T47D (cell line): ENCODE measurements at regions not wholly inside any gene's neighbourhood (a gene's known extent, or its start where the extent isn't known, plus 50 kb on each side); places are given as distances from the start of the nearest gene placed in this dataset.

Experiments used
- DNase-seq, 2 experiments: peaks; one replicate each; pipeline versions ENCODE4 v3.0.0 to v3.0.0-alpha.2; 2011 to 2012; ENCODE audit warnings: low read depth in 1 of 2, low spot score in 1 of 2
- JUND ChIP-seq: IDR thresholded peaks from 2 replicates; pipeline ENCODE4 v1.6.1; 2012; ENCODE audit warnings: low read depth
- in situ Hi-C: cut with HindIII; loops from 2 replicates; pipeline ENCODE4 v1.10.0; 2016; ENCODE audit warnings: low sequenced_read_pairs, low pct_unique_long_range_greater_than_20kb

- no peak for DNase-seq
- in situ Hi-C loops, result no loop called here
Measured at GRCh38 chr4:123606946-123607542, 210.4 kb downstream of the SPRY1 start.

GRCh38 chr4:123609829-123610228, 213.2 kb downstream of the SPRY1 start:
- in situ Hi-C loops, result no loop called here
- DNase-seq, result no peak
- TF ChIP-seq JUND, result no peak

More at GRCh38 chr4:123606946-123607542, 210.4 kb downstream of the SPRY1 start:
- TF ChIP-seq JUND, result no peak

- TF ChIP-seq JUND, result no peak
- no peak for DNase-seq
- in situ Hi-C loops, result no loop called here
Measured at GRCh38 chr4:123613586-123614344, 217.2 kb downstream of the SPRY1 start.

- DNase-seq, result no peak
- no peak for TF ChIP-seq JUND
- in situ Hi-C loops, result no loop called here
Measured at GRCh38 chr4:123615901-123616300, 219.3 kb downstream of the SPRY1 start.

GRCh38 chr4:123616951-123617461, 220.4 kb downstream of the SPRY1 start:
- in situ Hi-C loops, result no loop called here
- DNase-seq, result no peak

GRCh38 chr4:123617791-123618190, 221.2 kb downstream of the SPRY1 start:
- in situ Hi-C loops, result no loop called here
- TF ChIP-seq JUND, result no peak
- no peak for DNase-seq

More at GRCh38 chr4:123616951-123617461, 220.4 kb downstream of the SPRY1 start:
- no peak for TF ChIP-seq JUND

- in situ Hi-C loops, result no loop called here
- TF ChIP-seq JUND, result no peak
- no peak for DNase-seq
Measured at GRCh38 chr4:123618606-123619005, 222.0 kb downstream of the SPRY1 start.

GRCh38 chr4:123619326-123619725, 222.7 kb downstream of the SPRY1 start:
- TF ChIP-seq JUND, result no peak
- in situ Hi-C loops, result no loop called here
- no peak for DNase-seq

GRCh38 chr4:123619895-123620294, 223.3 kb downstream of the SPRY1 start:
- no peak for TF ChIP-seq JUND
- in situ Hi-C loops, result no loop called here

GRCh38 chr4:123621072-123621705, 224.6 kb downstream of the SPRY1 start:
- TF ChIP-seq JUND, result no peak
- in situ Hi-C loops, result no loop called here
- no peak for DNase-seq

More at GRCh38 chr4:123619895-123620294, 223.3 kb downstream of the SPRY1 start:
- DNase-seq, result no peak

- DNase-seq, result no peak
- no peak for TF ChIP-seq JUND
- in situ Hi-C loops, result no loop called here
Measured at GRCh38 chr4:123622572-123622971, 226.0 kb downstream of the SPRY1 start.

GRCh38 chr4:123623611-123624010, 227.0 kb downstream of the SPRY1 start:
- in situ Hi-C loops, result no loop called here

GRCh38 chr4:123624959-123625358, 228.4 kb downstream of the SPRY1 start:
- DNase-seq, result no peak
- in situ Hi-C loops, result no loop called here
- no peak for TF ChIP-seq JUND

More at GRCh38 chr4:123623611-123624010, 227.0 kb downstream of the SPRY1 start:
- DNase-seq, result no peak
- TF ChIP-seq JUND, result no peak
